Natural killer cell (primary cell): ENCODE measurements at regions not wholly inside any gene's neighbourhood (a gene's known extent, or its start where the extent isn't known, plus 50 kb on each side); places are given as distances from the start of the nearest gene placed in this dataset.

Source experiments
- ATAC-seq, 3 donors: fragments of 150-1000 bp in 2 of 3; fragments of 200-7000 bp in 1 of 3; cut with Tn5 transposase; 1 replicate in 1 of 3; 2 replicates in 2 of 3; pipeline ENCODE4 v1.10.0; 2021; ENCODE audit warnings: mild to moderate bottlenecking in 2 of 3, moderate library complexity in 2 of 3
- DNase-seq, 2 donors: peaks; one replicate each; pipeline versions ENCODE4 v3.0.0 to v3.0.0-alpha.2; 2013 to 2021; ENCODE audit warnings: mixed read lengths in 1 of 2
- H3K27ac ChIP-seq: one replicate; pipeline ENCODE4 v1.5.1; 2013; ENCODE audit warnings: mild to moderate bottlenecking, low read length
- H3K27me3 ChIP-seq: one replicate; pipeline ENCODE4 v1.6.1; 2013; ENCODE audit warnings: low read length; ENCODE audit not compliant: control insufficient read depth, insufficient read depth
- H3K36me3 ChIP-seq: one replicate; pipeline ENCODE4 v1.6.1; 2013; ENCODE audit warnings: low read length; ENCODE audit not compliant: control insufficient read depth, insufficient read depth
- H3K4me1 ChIP-seq: one replicate; pipeline ENCODE4 v1.6.1; 2013; ENCODE audit warnings: low read length; ENCODE audit not compliant: control insufficient read depth, insufficient read depth
- H3K4me3 ChIP-seq: one replicate; pipeline ENCODE4 v1.5.1; 2013; ENCODE audit warnings: low read length
- H3K9me3 ChIP-seq: one replicate; pipeline ENCODE4 v1.6.1; 2013; ENCODE audit warnings: low read length; ENCODE audit not compliant: control insufficient read depth, insufficient read depth
- H3K27ac Mint-ChIP-seq, 2 donors: one replicate each; pipeline ENCODE4 v1.8.0; 2022; ENCODE audit warnings: mild to moderate bottlenecking in 2 of 2, mixed read lengths in 2 of 2, moderate library complexity in 1 of 2
- H3K27me3 Mint-ChIP-seq, 2 donors: one replicate each; pipeline ENCODE4 v1.8.0; 2022; ENCODE audit warnings: low read depth in 2 of 2, mixed read lengths in 2 of 2
- H3K36me3 Mint-ChIP-seq: one replicate; pipeline ENCODE4 v1.8.0; 2022; ENCODE audit warnings: mixed read lengths
- H3K4me1 Mint-ChIP-seq, 2 donors: one replicate each; pipeline ENCODE4 v1.8.0; 2022; ENCODE audit warnings: mixed read lengths in 2 of 2
- H3K4me3 Mint-ChIP-seq: one replicate; pipeline ENCODE4 v1.8.0; 2022; ENCODE audit warnings: mild to moderate bottlenecking, moderate library complexity, mixed read lengths
- H3K9me3 Mint-ChIP-seq, 2 donors: one replicate each; pipeline ENCODE4 v1.8.0; 2022; ENCODE audit warnings: mixed read lengths in 2 of 2
- WGBS: methylation state at CpG from one replicate; pipeline ENCODE4 v1.1.7; 2013; ENCODE audit warnings: missing lambda C conversion rate; ENCODE audit not compliant: insufficient coverage; 5-methylcytosine and 5-hydroxymethylcytosine counted together
- intact Hi-C: fragments of 100-400 bp; cut with micrococcal nuclease; formaldehyde crosslinking; loops from one replicate; pipeline ENCODE4 v1.14.2; 2022
- TF ChIP-seq, protein P1 (sequence below): fragments of 200-600 bp; IDR thresholded peaks from one replicate; pipeline ENCODE4 v1.8.0; 2022; ENCODE audit warnings: antibody characterized with exemption

DNA sequence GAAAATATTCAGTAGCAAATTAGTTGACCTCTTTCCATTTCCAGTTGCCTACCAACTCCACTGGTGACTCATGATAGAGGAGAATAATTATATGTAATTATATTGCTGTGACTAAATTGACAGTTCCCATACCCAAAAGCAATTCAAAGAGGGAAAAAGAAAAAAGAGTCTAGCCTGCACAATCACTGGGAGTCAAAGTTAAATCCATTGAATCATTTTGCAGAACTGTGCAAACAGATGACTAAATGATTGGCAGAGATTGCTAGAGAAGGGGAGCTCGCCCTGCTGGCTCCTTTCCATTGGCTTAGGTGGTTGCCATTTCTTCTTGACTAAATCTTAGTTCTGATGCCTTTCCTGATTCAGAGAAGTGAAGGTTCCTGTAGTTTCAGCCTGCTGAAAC, 1228.6 kb upstream of the SORCS1 start:
- H3K27ac ChIP-seq, result no peak overlapping the region
- H3K4me1 Mint-ChIP-seq, result no peaks in the 10 kb centered on the region
- peaks cover 5% of the 10 kb centered on the region for H3K36me3 Mint-ChIP-seq
- WGBS, result 56% methylated on average over 1 of the region's 1 CpG
- no peak for ATAC-seq
- H3K9me3 Mint-ChIP-seq, result peaks cover 12 to 14% of the 10 kb centered on the region in 2 donors
- H3K4me3 Mint-ChIP-seq, result no peak overlapping the region
- H3K27me3 Mint-ChIP-seq, result no peaks in the 10 kb centered on the region
- H3K36me3 ChIP-seq, result no peaks in the 10 kb centered on the region
- DNase-seq, result no peak
- H3K27me3 ChIP-seq, result no peaks in the 10 kb centered on the region
- TF ChIP-seq, protein P1, sequence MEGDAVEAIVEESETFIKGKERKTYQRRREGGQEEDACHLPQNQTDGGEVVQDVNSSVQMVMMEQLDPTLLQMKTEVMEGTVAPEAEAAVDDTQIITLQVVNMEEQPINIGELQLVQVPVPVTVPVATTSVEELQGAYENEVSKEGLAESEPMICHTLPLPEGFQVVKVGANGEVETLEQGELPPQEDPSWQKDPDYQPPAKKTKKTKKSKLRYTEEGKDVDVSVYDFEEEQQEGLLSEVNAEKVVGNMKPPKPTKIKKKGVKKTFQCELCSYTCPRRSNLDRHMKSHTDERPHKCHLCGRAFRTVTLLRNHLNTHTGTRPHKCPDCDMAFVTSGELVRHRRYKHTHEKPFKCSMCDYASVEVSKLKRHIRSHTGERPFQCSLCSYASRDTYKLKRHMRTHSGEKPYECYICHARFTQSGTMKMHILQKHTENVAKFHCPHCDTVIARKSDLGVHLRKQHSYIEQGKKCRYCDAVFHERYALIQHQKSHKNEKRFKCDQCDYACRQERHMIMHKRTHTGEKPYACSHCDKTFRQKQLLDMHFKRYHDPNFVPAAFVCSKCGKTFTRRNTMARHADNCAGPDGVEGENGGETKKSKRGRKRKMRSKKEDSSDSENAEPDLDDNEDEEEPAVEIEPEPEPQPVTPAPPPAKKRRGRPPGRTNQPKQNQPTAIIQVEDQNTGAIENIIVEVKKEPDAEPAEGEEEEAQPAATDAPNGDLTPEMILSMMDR, result no peak
- intact Hi-C loops, result no loop called here
- peaks cover 3% of the 10 kb centered on the region for H3K9me3 ChIP-seq
- H3K4me1 ChIP-seq, result no peaks in the 10 kb centered on the region
- no peak overlapping the region for H3K27ac Mint-ChIP-seq
- H3K4me3 ChIP-seq, result no peak overlapping the region

DNA sequence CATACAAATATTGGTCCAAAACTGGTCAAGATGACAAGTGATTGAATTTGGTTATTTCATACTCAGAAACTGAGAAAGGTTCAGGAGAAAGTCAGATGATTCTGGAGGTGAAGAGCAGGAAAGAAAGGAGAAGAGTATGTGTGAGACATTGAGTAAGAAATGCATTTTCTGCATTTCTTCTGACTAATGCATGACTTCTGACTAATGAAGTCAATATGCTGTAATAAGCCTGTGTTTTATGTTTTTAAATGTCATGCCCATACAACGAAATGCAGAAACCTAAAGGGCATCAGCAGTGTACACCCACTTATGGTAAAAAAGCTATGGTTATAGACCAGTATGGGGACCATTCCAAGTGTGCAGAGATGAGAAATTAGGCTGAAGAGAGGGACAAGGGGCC, 1227.8 kb upstream of the SORCS1 start:
- Mint-ChIP-seq H3K4me3 (no peak overlapping the region), H3K27ac (no peak overlapping the region), H3K9me3 (peaks cover 15 to 16% of the 10 kb centered on the region in 2 donors), H3K4me1 (no peaks in the 10 kb centered on the region), H3K36me3 (peaks cover 5% of the 10 kb centered on the region), H3K27me3 (no peaks in the 10 kb centered on the region)
- ATAC-seq (no peak), DNase-seq (no peak)
- intact Hi-C loops, result no loop called here
- H3K9me3 ChIP-seq, result no peaks in the 10 kb centered on the region
- no peaks in the 10 kb centered on the region for H3K27me3 ChIP-seq
- no peak overlapping the region for H3K4me3 ChIP-seq
- 72% methylated on average over 1 of the region's 1 CpG for WGBS
- no peak overlapping the region for H3K27ac ChIP-seq
- no peaks in the 10 kb centered on the region for H3K4me1 ChIP-seq
- TF ChIP-seq, protein P1, result no peak
- H3K36me3 ChIP-seq, result no peaks in the 10 kb centered on the region

DNA sequence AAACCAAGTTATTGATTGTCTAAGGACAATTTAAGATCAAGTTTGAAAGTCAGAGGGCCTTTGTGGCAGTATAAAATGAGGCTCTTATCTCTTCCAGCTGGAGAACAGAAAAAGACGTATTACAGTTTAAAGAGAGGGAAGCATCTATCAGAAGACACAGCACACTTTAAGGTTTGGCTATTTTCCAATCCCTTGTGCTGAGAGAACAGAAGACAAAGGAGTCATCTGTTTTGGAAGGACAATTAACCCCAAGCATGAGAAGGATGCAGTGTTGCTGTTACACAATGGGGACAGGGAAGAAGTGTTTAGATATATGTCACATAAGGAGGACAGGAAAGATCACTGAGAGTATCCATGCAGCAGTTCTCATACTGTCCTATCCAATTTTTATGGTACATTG, 1224.2 kb upstream of the SORCS1 start:
- no CpG with 5 or more reads among the region's 1 CpG for WGBS
- H3K4me3 ChIP-seq, result no peak overlapping the region
- no peaks in the 10 kb centered on the region for H3K9me3 ChIP-seq
- H3K36me3 Mint-ChIP-seq, result peaks cover 5% of the 10 kb centered on the region
- H3K36me3 ChIP-seq, result no peaks in the 10 kb centered on the region
- ATAC-seq, result no peak
- peaks cover 17 to 20% of the 10 kb centered on the region in 2 donors for H3K9me3 Mint-ChIP-seq
- H3K27me3 ChIP-seq, result no peaks in the 10 kb centered on the region
- H3K27ac Mint-ChIP-seq, result no peak overlapping the region
- no peak overlapping the region for H3K27ac ChIP-seq
- no peaks in the 10 kb centered on the region for H3K4me1 Mint-ChIP-seq
- H3K4me1 ChIP-seq, result no peaks in the 10 kb centered on the region
- intact Hi-C loops, result no loop called here
- DNase-seq, result no peak
- no peak overlapping the region for H3K4me3 Mint-ChIP-seq
- TF ChIP-seq, protein P1, result no peak
- H3K27me3 Mint-ChIP-seq, result no peaks in the 10 kb centered on the region

DNA sequence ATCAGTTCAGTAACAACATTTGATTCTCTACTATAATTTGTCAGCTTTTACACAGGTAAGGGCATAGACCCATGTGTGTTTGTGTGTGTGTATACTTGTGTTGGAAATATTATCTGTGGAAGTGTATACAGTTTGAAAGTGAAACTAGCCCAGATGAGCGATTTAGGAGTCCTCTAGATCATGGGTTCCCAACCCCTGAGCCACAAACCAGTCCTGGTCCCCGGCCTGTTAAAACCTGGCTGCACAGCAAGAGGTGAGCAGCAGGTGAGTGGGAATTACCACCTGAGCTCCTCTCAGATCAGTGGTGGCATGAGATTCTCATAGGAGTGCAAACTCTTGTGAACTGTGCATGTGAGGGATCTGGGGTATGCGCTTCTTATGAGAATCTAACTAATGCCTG, 1221.5 kb upstream of the SORCS1 start:
- H3K27ac ChIP-seq, result no peak overlapping the region
- no peaks in the 10 kb centered on the region for H3K27me3 Mint-ChIP-seq
- ATAC-seq (no peak), DNase-seq (no peak)
- H3K9me3 ChIP-seq, result no peaks in the 10 kb centered on the region
- no peaks in the 10 kb centered on the region for H3K4me1 ChIP-seq
- H3K27me3 ChIP-seq, result no peaks in the 10 kb centered on the region
- no peaks in the 10 kb centered on the region for H3K36me3 ChIP-seq
- H3K27ac Mint-ChIP-seq, result no peak overlapping the region
- TF ChIP-seq, protein P1, result no peak
- H3K36me3 Mint-ChIP-seq, result peaks cover 5% of the 10 kb centered on the region
- peaks cover 13 to 16% of the 10 kb centered on the region in 2 donors for H3K9me3 Mint-ChIP-seq
- H3K4me3 Mint-ChIP-seq, result no peak overlapping the region
- no peak overlapping the region for H3K4me3 ChIP-seq
- intact Hi-C loops, result no loop called here
- no peaks in the 10 kb centered on the region for H3K4me1 Mint-ChIP-seq
- WGBS, result 76% methylated on average over 3 of the region's 3 CpGs
